ENCODE measurements at regions not wholly inside any gene's neighbourhood (a gene's known extent, or its start where the extent isn't known, plus 50 kb on each side); places are given as distances from the start of the nearest gene placed in this dataset.

GRCh38 chr6:4651831-4652467, 124.3 kb upstream of the CDYL start:
- no peak overlapping the region for H3K27ac ChIP-seq (ENCODE audit: low read length)
- DNase-seq (ENCODE audit: low read depth, low spot score) (no peak), ATAC-seq (no peak)
- no peaks in the 10 kb centered on the region for H3K36me3 ChIP-seq (ENCODE audit: control insufficient read depth, insufficient read depth, low read length)
- no TSS peak for BruUV-seq (replicated peaks)
- in situ Hi-C loops (cut with HindIII; ENCODE audit: low pct_unique_long_range_greater_than_20kb, low sequenced_read_pairs), result no loop called here
- intact Hi-C loops (cut with micrococcal nuclease; ENCODE audit: unreplicated experiment), result no loop called here
- H3K9me3 ChIP-seq (ENCODE audit: control insufficient read depth, insufficient read depth, low read depth, low read length), result no peaks in the 10 kb centered on the region; the same call in 1 of the 2 replicates
- TF ChIP-seq SIN3A (IDR thresholded peaks at IDR 0.05; ENCODE audit: borderline replicate concordance, insufficient read depth, low read depth, low read length) (no peak), TCF7L2 (IDR thresholded peaks at IDR 0.05; ENCODE audit: low read depth, low read length) (no peak), REST (IDR thresholded peaks at IDR 0.05; ENCODE audit: insufficient read depth in 1 of 2, low read depth in 2 of 2, low read length in 1 of 2) (no peak), CTCF (IDR thresholded peaks at IDR 0.05) (no peak), POLR2AphosphoS5 (IDR thresholded peaks at IDR 0.05; ENCODE audit: low read depth, low read length) (no peak)
- peaks cover 4% of the 10 kb centered on the region; the same call in 1 of the 2 replicates for H3K4me1 ChIP-seq (ENCODE audit: control insufficient read depth, insufficient read depth, low read length)
- CTCF ChIA-PET, result no interaction called here
- H3K4me3 ChIP-seq (ENCODE audit: low read depth in 2 of 2, low read length in 2 of 2), result no peak overlapping the region
- POLR2A ChIA-PET, result no interaction called here
- H3K27me3 ChIP-seq (ENCODE audit: control insufficient read depth, insufficient read depth, low read length), result no peaks in the 10 kb centered on the region

GRCh38 chr6:4649728-4650127, 126.5 kb upstream of the CDYL start:
- ChIA-PET POLR2A (no interaction called here), CTCF (no interaction called here)
- Histone ChIP-seq H3K27me3 (ENCODE audit: control insufficient read depth, insufficient read depth, low read length) (no peaks in the 10 kb centered on the region), H3K36me3 (ENCODE audit: control insufficient read depth, insufficient read depth, low read length) (no peaks in the 10 kb centered on the region), H3K9me3 (ENCODE audit: control insufficient read depth, insufficient read depth, low read depth, low read length) (no peaks in the 10 kb centered on the region; the same call in 1 of the 2 replicates), H3K4me1 (ENCODE audit: control insufficient read depth, insufficient read depth, low read length) (peaks cover 4% of the 10 kb centered on the region; the same call in 1 of the 2 replicates), H3K4me3 (ENCODE audit: low read depth in 2 of 2, low read length in 2 of 2) (no peak overlapping the region), H3K27ac (ENCODE audit: low read length) (no peak overlapping the region)
- DNase-seq (ENCODE audit: low read depth, low spot score), result no peak
- in situ Hi-C loops (cut with HindIII; ENCODE audit: low pct_unique_long_range_greater_than_20kb, low sequenced_read_pairs), result no loop called here
- TF ChIP-seq SIN3A (IDR thresholded peaks at IDR 0.05; ENCODE audit: borderline replicate concordance, insufficient read depth, low read depth, low read length) (no peak), POLR2AphosphoS5 (IDR thresholded peaks at IDR 0.05; ENCODE audit: low read depth, low read length) (no peak), REST (IDR thresholded peaks at IDR 0.05; ENCODE audit: insufficient read depth in 1 of 2, low read depth in 2 of 2, low read length in 1 of 2) (no peak)
- no TSS peak for BruUV-seq (replicated peaks)
- intact Hi-C loops (cut with micrococcal nuclease; ENCODE audit: unreplicated experiment), result no loop called here
- ATAC-seq, result no peak

All from Panc1 (cell line).